Lung (tissue), 11 donors: ENCODE measurements at regions not wholly inside any gene's neighbourhood (a gene's known extent, or its start where the extent isn't known, plus 50 kb on each side); places are given as distances from the start of the nearest gene placed in this dataset.

ENCODE experiments used
- ATAC-seq: fragments of 200-7000 bp; cut with Tn5 transposase; one replicate; pipeline ENCODE4 v1.9.1; 2020; ENCODE audit warnings: moderate number of reproducible peaks; ENCODE audit not compliant: insufficient read depth, low FRiP score
- DNase-seq, 3 donors: peaks; one replicate each; pipeline ENCODE4 v3.0.0-alpha.2; 2013 to 2017
- H3K27ac ChIP-seq, 2 donors: one replicate each; pipeline ENCODE4 v1.5.1; 2013; ENCODE audit warnings: mild to moderate bottlenecking in 2 of 2, moderate library complexity in 2 of 2, control low read depth in 1 of 2, inconsistent platforms in 1 of 2, low read depth in 1 of 2, low read length in 1 of 2
- H3K27me3 ChIP-seq, 3 donors: one replicate each; pipeline ENCODE4 v1.5.1; 2013; ENCODE audit warnings: low read length in 2 of 3; ENCODE audit not compliant: control insufficient read depth in 3 of 3, insufficient read depth in 3 of 3
- H3K36me3 ChIP-seq, 4 donors: one replicate each; pipeline ENCODE4 v1.5.1; 2013; ENCODE audit warnings: low read length in 4 of 4, mild to moderate bottlenecking in 1 of 4, moderate library complexity in 1 of 4; ENCODE audit not compliant: control insufficient read depth in 4 of 4, insufficient read depth in 4 of 4
- H3K4me1 ChIP-seq, 5 donors: one replicate each; pipeline ENCODE4 v1.5.1; 2013; ENCODE audit warnings: low read length in 5 of 5, mild to moderate bottlenecking in 2 of 5, moderate library complexity in 1 of 5; ENCODE audit not compliant: control insufficient read depth in 5 of 5, insufficient read depth in 5 of 5
- H3K4me3 ChIP-seq: one replicate; pipeline ENCODE4 v1.5.1; 2013; ENCODE audit warnings: mild to moderate bottlenecking, control low read depth, moderate library complexity
- H3K9ac ChIP-seq, 2 donors: one replicate each; pipeline ENCODE4 v1.5.1; 2013; ENCODE audit warnings: low read length in 2 of 2, control low read depth in 1 of 2; ENCODE audit not compliant: insufficient read depth in 1 of 2
- H3K9me3 ChIP-seq, 4 donors: one replicate each; pipeline ENCODE4 v1.5.1; 2013; ENCODE audit warnings: low read length in 3 of 4, mild to moderate bottlenecking in 1 of 4, moderate library complexity in 1 of 4; ENCODE audit not compliant: control insufficient read depth in 4 of 4, insufficient read depth in 3 of 4
- CTCF ChIP-seq: IDR thresholded peaks from 2 replicates; pipeline ENCODE4 v1.5.1; 2012; ENCODE audit warnings: mild to moderate bottlenecking; ENCODE audit errors: control extremely low read depth, extremely low read depth
- WGBS, 2 donors: extraction: QIAGEN DNeasy Blood & Tissue Kit; methylation state at CpG; one replicate each; pipeline ENCODE4 v1.1.7; 2013; 5-methylcytosine and 5-hydroxymethylcytosine counted together
- donor health status: control.
- donor health status: control.
- donor health status: Bipolar disorder and iron deficiency.
- donor health status: healthy.
- donor health status: DM: yes; HTN: yes; CAD: no.

- H3K9me3 ChIP-seq = peaks cover 0 to 4% (median 0%) of the 10 kb centered on the region in 4 donors
- H3K9ac ChIP-seq = no peak overlapping the region
- H3K27ac ChIP-seq = no peak overlapping the region
- TF ChIP-seq CTCF = no peak
- ATAC-seq (no peak), DNase-seq (peak in 1 of 3 donors; percentile 88)
- WGBS, 2 donors = 81 to 87% methylated on average over 3 of the region's 3 CpGs
- H3K27me3 ChIP-seq = no peaks in the 10 kb centered on the region
- H3K4me1 ChIP-seq = peaks cover 0 to 27% (median 4%) of the 10 kb centered on the region in 5 donors
- no peaks in the 10 kb centered on the region for H3K36me3 ChIP-seq
- H3K4me3 ChIP-seq = no peak overlapping the region
Observed at GRCh38 chr5:15124461-15124860, 252.9 kb upstream of the ANKH start.

- H3K9ac ChIP-seq = no peak overlapping the region
- no peaks in the 10 kb centered on the region for H3K36me3 ChIP-seq
- no peak overlapping the region for H3K4me3 ChIP-seq
- no peak for TF ChIP-seq CTCF
- no peaks in the 10 kb centered on the region for H3K27me3 ChIP-seq
- H3K9me3 ChIP-seq = peaks cover 0 to 4% (median 0%) of the 10 kb centered on the region in 4 donors
- peaks cover 0 to 20% (median 5%) of the 10 kb centered on the region in 5 donors for H3K4me1 ChIP-seq
- ATAC-seq = no peak
- WGBS, 2 donors = 62 to 70% methylated on average over 5 of the region's 5 CpGs
- H3K27ac ChIP-seq = no peak overlapping the region
- peak in 2 of 3 donors; percentile 62 for DNase-seq
Observed at GRCh38 chr5:15117688-15118087, 246.1 kb upstream of the ANKH start.

GRCh38 chr5:15116996-15117395 is 245.4 kb upstream of the ANKH start:
- Histone ChIP-seq H3K4me3 (no peak overlapping the region), H3K36me3 (no peaks in the 10 kb centered on the region), H3K9ac (no peak overlapping the region), H3K9me3 (peaks cover 0 to 4% (median 0%) of the 10 kb centered on the region in 4 donors), H3K27ac (no peak overlapping the region), H3K4me1 (peaks cover 0 to 20% (median 5%) of the 10 kb centered on the region in 5 donors), H3K27me3 (no peaks in the 10 kb centered on the region)
- TF ChIP-seq CTCF = no peak
- 45 to 57% methylated on average over 5 of the region's 5 CpGs for WGBS, 2 donors
- DNase-seq = no peak
- ATAC-seq = no peak

GRCh38 chr5:15106530-15107283 is 235.1 kb upstream of the ANKH start:
- Histone ChIP-seq H3K36me3 (no peaks in the 10 kb centered on the region), H3K9me3 (no peaks in the 10 kb centered on the region), H3K4me3 (no peak overlapping the region), H3K4me1 (peaks cover 0 to 26% (median 4%) of the 10 kb centered on the region in 5 donors), H3K9ac (no peak overlapping the region), H3K27me3 (no peaks in the 10 kb centered on the region), H3K27ac (no peak overlapping the region)
- DNase-seq (peak in 1 of 3 donors; percentile 43), ATAC-seq (no peak)
- TF ChIP-seq CTCF = no peak
- 74 to 90% methylated on average over 2 of the region's 2 CpGs for WGBS, 2 donors
